Uterus (tissue), 2 donors: ENCODE measurements at regions not wholly inside any gene's neighbourhood (a gene's known extent, or its start where the extent isn't known, plus 50 kb on each side); places are given as distances from the start of the nearest gene placed in this dataset.

ENCODE experiments used
- POLR2A ChIP-seq, 2 donors: fragments of 450-650 bp; IDR thresholded peaks; one replicate each; pipeline ENCODE4 v1.6.1; 2016; ENCODE audit warnings: antibody characterized with exemption in 2 of 2, mild to moderate bottlenecking in 1 of 2, moderate library complexity in 1 of 2
- TF ChIP-seq, protein P1 (sequence below), 4 experiments: fragments of 200-600 bp in 2 of 4; fragments of 450-650 bp in 2 of 4; sonication (generic) in 2 of 4; IDR thresholded peaks; one replicate each; pipeline ENCODE4 v1.5.1; 2016 to 2019; ENCODE audit warnings: antibody characterized with exemption in 4 of 4, mild to moderate bottlenecking in 2 of 4, moderate library complexity in 1 of 4

- TF ChIP-seq, protein P1, sequence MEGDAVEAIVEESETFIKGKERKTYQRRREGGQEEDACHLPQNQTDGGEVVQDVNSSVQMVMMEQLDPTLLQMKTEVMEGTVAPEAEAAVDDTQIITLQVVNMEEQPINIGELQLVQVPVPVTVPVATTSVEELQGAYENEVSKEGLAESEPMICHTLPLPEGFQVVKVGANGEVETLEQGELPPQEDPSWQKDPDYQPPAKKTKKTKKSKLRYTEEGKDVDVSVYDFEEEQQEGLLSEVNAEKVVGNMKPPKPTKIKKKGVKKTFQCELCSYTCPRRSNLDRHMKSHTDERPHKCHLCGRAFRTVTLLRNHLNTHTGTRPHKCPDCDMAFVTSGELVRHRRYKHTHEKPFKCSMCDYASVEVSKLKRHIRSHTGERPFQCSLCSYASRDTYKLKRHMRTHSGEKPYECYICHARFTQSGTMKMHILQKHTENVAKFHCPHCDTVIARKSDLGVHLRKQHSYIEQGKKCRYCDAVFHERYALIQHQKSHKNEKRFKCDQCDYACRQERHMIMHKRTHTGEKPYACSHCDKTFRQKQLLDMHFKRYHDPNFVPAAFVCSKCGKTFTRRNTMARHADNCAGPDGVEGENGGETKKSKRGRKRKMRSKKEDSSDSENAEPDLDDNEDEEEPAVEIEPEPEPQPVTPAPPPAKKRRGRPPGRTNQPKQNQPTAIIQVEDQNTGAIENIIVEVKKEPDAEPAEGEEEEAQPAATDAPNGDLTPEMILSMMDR (IDR thresholded peaks at IDR 0.05): no peak
- TF ChIP-seq POLR2A (IDR thresholded peaks at IDR 0.05): no peak
Measured at GRCh38 chr1:191760016-191760415, 398.2 kb upstream of the RGS18 start.
